ENCODE measurements at regions not wholly inside any gene's neighbourhood (a gene's known extent, or its start where the extent isn't known, plus 50 kb on each side); places are given as distances from the start of the nearest gene placed in this dataset.

- Histone ChIP-seq H2AFZ (ENCODE audit: low read depth, low read length, poor library complexity, severe bottlenecking) (no peak overlapping the region), H3K4me2 (ENCODE audit: low read length) (no peak overlapping the region), H3K9me3 (ENCODE audit: control insufficient read depth in 1 of 2, insufficient read depth in 1 of 2, low read depth in 1 of 2, low read length in 2 of 2) (no peaks in the 10 kb centered on the region), H3K9ac (ENCODE audit: low read length) (no peak overlapping the region), H3K27me3 (ENCODE audit: insufficient read depth, low read length) (no peaks in the 10 kb centered on the region), H4K20me1 (ENCODE audit: insufficient read depth) (no peaks in the 10 kb centered on the region), H3K36me3 (ENCODE audit: control insufficient read depth in 1 of 2, insufficient read depth in 2 of 2, low read length in 2 of 2) (no peaks in the 10 kb centered on the region), H3K9me2 (ENCODE audit: insufficient read depth) (no peaks in the 10 kb centered on the region), H3K27ac (ENCODE audit: low read depth, low read length) (no peak overlapping the region), H3K79me2 (ENCODE audit: insufficient read depth, low read length) (no peaks in the 10 kb centered on the region), H3K4me3 (replicated peaks in 1 of 2; ENCODE audit: low read depth in 1 of 2, low read length in 2 of 2) (no peak overlapping the region), H3K4me1 (ENCODE audit: control insufficient read depth in 1 of 2, insufficient read depth in 2 of 2, low read length in 2 of 2) (no peaks in the 10 kb centered on the region)
- ChIA-PET CTCF (interaction anchor here (0.9 to 1.7 kb wide), 3 partner anchors 78 to 374 kb away, joined by 3 to 7 read pairs (median 3); no protein-coding TSS in a partner anchor), RAD21 (ENCODE audit: low non-redundant PET in 1 of 2, low total read pairs in 2 of 2, uncharacterized antibody in 2 of 2, unreplicated experiment in 2 of 2) (no interaction called here), POLR2A (no interaction called here)
- TF ChIP-seq CEBPB (IDR thresholded peaks at IDR 0.05; ENCODE audit: low read depth), result no peak
- TF ChIP-seq YY1 (IDR thresholded peaks at IDR 0.05; ENCODE audit: extremely low read depth, insufficient replicate concordance, low read depth, low read length), result no peak
- no peak for TF ChIP-seq RAD21 (IDR thresholded peaks at IDR 0.05; ENCODE audit: low read depth)
- no peak for TF ChIP-seq SP1 (IDR thresholded peaks at IDR 0.05; ENCODE audit: low read depth)
- no peak for TF ChIP-seq CBX3 (IDR thresholded peaks at IDR 0.05; ENCODE audit: low read depth)
- TF ChIP-seq ATF3 (IDR thresholded peaks at IDR 0.05), result no peak
- TF ChIP-seq EZH2phosphoT487 (IDR thresholded peaks at IDR 0.05; ENCODE audit: borderline replicate concordance), result no peak
- no peak for TF ChIP-seq SRF (IDR thresholded peaks at IDR 0.05; ENCODE audit: low read depth)
- no peak for TF ChIP-seq POLR2A (IDR thresholded peaks at IDR 0.05; ENCODE audit: borderline replicate concordance, extremely low read depth, insufficient read depth, insufficient read length)
- no peak for TF ChIP-seq ZBTB33 (IDR thresholded peaks at IDR 0.05; ENCODE audit: extremely low read depth, insufficient replicate concordance, low read length)
- no peak for TF ChIP-seq SIN3A (IDR thresholded peaks at IDR 0.05; ENCODE audit: low read depth)
- TF ChIP-seq REST (IDR thresholded peaks at IDR 0.05; ENCODE audit: low read depth), result no peak
- TF ChIP-seq FOSL1 (IDR thresholded peaks at IDR 0.05; ENCODE audit: low read depth), result no peak
- TF ChIP-seq JUND (IDR thresholded peaks at IDR 0.05), result no peak
- DNase-seq (ENCODE audit: low read depth, low spot score), result no peak
- intact Hi-C loops (cut with micrococcal nuclease), result loop anchor here (1.0 kb wide), 1 partner anchor 375 kb away; no protein-coding TSS in a partner anchor
- no TSS peak for BruUV-seq (replicated peaks)
- ATAC-seq, result no peak
These were observed 431.7 kb upstream of the IRAK1BP1 start for GRCh38 chr6:78435671-78436070.
